DND-41 (cell line): ENCODE measurements at regions not wholly inside any gene's neighbourhood (a gene's known extent, or its start where the extent isn't known, plus 50 kb on each side); places are given as distances from the start of the nearest gene placed in this dataset.

Source experiments
- EZH2 ChIP-seq: IDR thresholded peaks from 3 replicates; pipeline ENCODE4 v1.6.1; 2012; ENCODE audit warnings: borderline replicate concordance, low read depth, mild to moderate bottlenecking, moderate library complexity, low read length, inconsistent platforms; ENCODE audit not compliant: severe bottlenecking
- TF ChIP-seq, protein P1 (sequence below): IDR thresholded peaks from 2 replicates; pipeline ENCODE4 v1.5.1; 2012; ENCODE audit warnings: borderline replicate concordance, low read length, moderate library complexity, mild to moderate bottlenecking; ENCODE audit not compliant: poor library complexity, severe bottlenecking; ENCODE audit errors: extremely low read depth

GRCh38 chr6:11903645-11904044 is 108.5 kb upstream of the HIVEP1 start:
- TF ChIP-seq, protein P1, sequence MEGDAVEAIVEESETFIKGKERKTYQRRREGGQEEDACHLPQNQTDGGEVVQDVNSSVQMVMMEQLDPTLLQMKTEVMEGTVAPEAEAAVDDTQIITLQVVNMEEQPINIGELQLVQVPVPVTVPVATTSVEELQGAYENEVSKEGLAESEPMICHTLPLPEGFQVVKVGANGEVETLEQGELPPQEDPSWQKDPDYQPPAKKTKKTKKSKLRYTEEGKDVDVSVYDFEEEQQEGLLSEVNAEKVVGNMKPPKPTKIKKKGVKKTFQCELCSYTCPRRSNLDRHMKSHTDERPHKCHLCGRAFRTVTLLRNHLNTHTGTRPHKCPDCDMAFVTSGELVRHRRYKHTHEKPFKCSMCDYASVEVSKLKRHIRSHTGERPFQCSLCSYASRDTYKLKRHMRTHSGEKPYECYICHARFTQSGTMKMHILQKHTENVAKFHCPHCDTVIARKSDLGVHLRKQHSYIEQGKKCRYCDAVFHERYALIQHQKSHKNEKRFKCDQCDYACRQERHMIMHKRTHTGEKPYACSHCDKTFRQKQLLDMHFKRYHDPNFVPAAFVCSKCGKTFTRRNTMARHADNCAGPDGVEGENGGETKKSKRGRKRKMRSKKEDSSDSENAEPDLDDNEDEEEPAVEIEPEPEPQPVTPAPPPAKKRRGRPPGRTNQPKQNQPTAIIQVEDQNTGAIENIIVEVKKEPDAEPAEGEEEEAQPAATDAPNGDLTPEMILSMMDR = no peak
- TF ChIP-seq EZH2 = no peak
